OCI-LY7 (cell line): ENCODE measurements at regions not wholly inside any gene's neighbourhood (a gene's known extent, or its start where the extent isn't known, plus 50 kb on each side); places are given as distances from the start of the nearest gene placed in this dataset.

Experiments used
- BruUV-seq: library from RNA; stranded (reverse); fragments of 400-500 nt; replicated peaks from 2 replicates; lab custom pipeline; 2021; lab: Mats Ljungman, UMichigan
- CTCF ChIA-PET: fragments of 300-600 bp; sonication (Branson Sonifier 250); formaldehyde crosslinking; loops from one replicate; lab custom pipeline; 2022; ENCODE audit warnings: antibody characterized with exemption; ENCODE audit not compliant: unreplicated experiment; lab: Charles Lee
- POLR2A ChIA-PET: fragments of 300-600 bp; sonication (Branson Sonifier 250); formaldehyde crosslinking; loops from one replicate; lab custom pipeline; 2022; ENCODE audit warnings: antibody characterized with exemption; lab: Charles Lee
- DNase-seq: peaks from one replicate; pipeline ENCODE4 v3.0.0-alpha.2; 2015; ENCODE audit warnings: low spot score
- H2AFZ ChIP-seq: fragments of 200-600 bp; sonication (generic), shearing (Covaris generic); 2 replicates; pipeline ENCODE4 v1.6.1; 2014; ENCODE audit warnings: mild to moderate bottlenecking, antibody characterized with exemption, low read length, moderate library complexity
- H3K27ac ChIP-seq: fragments of 200-600 bp; sonication (generic); 2 replicates; pipeline ENCODE4 v1.5.1; 2014; ENCODE audit warnings: mixed run types, low read depth, mild to moderate bottlenecking, moderate library complexity, low read length, inconsistent platforms; ENCODE audit not compliant: poor library complexity, severe bottlenecking
- H3K36me3 ChIP-seq: fragments of 200-600 bp; sonication (generic); 2 replicates; pipeline ENCODE4 v1.6.1; 2014; ENCODE audit warnings: mild to moderate bottlenecking, antibody characterized with exemption, low read length, moderate library complexity, mixed read lengths; ENCODE audit not compliant: insufficient read depth
- H3K4me1 ChIP-seq: fragments of 200-600 bp; sonication (generic); 2 replicates; pipeline ENCODE4 v1.5.1; 2014; ENCODE audit warnings: mild to moderate bottlenecking, low read length; ENCODE audit not compliant: insufficient read depth, poor library complexity, severe bottlenecking
- H3K4me2 ChIP-seq: fragments of 200-600 bp; sonication (generic); 2 replicates; pipeline ENCODE4 v1.6.1; 2014; ENCODE audit warnings: mild to moderate bottlenecking, low read length
- H3K4me3 ChIP-seq: fragments of 200-600 bp; sonication (generic); 2 replicates; pipeline ENCODE4 v1.5.1; 2014; ENCODE audit warnings: mild to moderate bottlenecking, low read depth, low read length; ENCODE audit not compliant: poor library complexity, severe bottlenecking
- H3K79me2 ChIP-seq: fragments of 200-600 bp; sonication (generic); 2 replicates; pipeline ENCODE4 v1.6.1; 2016; ENCODE audit warnings: low read depth, mild to moderate bottlenecking, low read length, moderate library complexity, mixed read lengths; ENCODE audit not compliant: insufficient read depth
- H3K9me2 ChIP-seq: fragments of 200-600 bp; sonication (generic); 2 replicates; pipeline ENCODE4 v1.6.1; 2016; ENCODE audit warnings: mild to moderate bottlenecking, low read length, mixed read lengths; ENCODE audit not compliant: insufficient read depth
- H3K9me3 ChIP-seq: fragments of 200-600 bp; sonication (generic); 2 replicates; pipeline ENCODE4 v1.6.1; 2014; ENCODE audit warnings: mild to moderate bottlenecking, mixed run types, low read length, mixed read lengths
- H4K20me1 ChIP-seq: fragments of 200-600 bp; sonication (generic); 2 replicates; pipeline ENCODE4 v1.6.1; 2014; ENCODE audit warnings: mild to moderate bottlenecking, antibody characterized with exemption, low read length, moderate library complexity, mixed read lengths; ENCODE audit not compliant: insufficient read depth
- CTCF ChIP-seq: fragments of 200-600 bp; sonication (generic); conservative IDR thresholded peaks from 2 replicates; pipeline ENCODE4 v1.5.1; 2014; ENCODE audit warnings: mild to moderate bottlenecking, antibody characterized with exemption, low read length, moderate library complexity, mixed read lengths
- EZH2phosphoT487 ChIP-seq: fragments of 200-600 bp; sonication (generic); IDR thresholded peaks from 2 replicates; pipeline ENCODE4 v1.6.1; 2018; ENCODE audit warnings: low read depth, borderline replicate concordance, mild to moderate bottlenecking, mixed run types, antibody characterized with exemption, low read length, moderate library complexity, mixed read lengths
- intact Hi-C: fragments of 100-400 bp; cut with micrococcal nuclease; formaldehyde crosslinking; loops from one replicate; pipeline ENCODE4 v1.10.0; 2022; ENCODE audit not compliant: unreplicated experiment

GRCh38 chr4:54554339-54554990 lies 103.3 kb upstream of the KIT start:
- H3K4me3 ChIP-seq = no peak overlapping the region
- no peaks in the 10 kb centered on the region for H3K79me2 ChIP-seq
- TF ChIP-seq CTCF (no peak), EZH2phosphoT487 (no peak)
- H4K20me1 ChIP-seq = no peaks in the 10 kb centered on the region
- no peaks in the 10 kb centered on the region for H3K9me2 ChIP-seq
- intact Hi-C loops = no loop called here
- H3K4me2 ChIP-seq = no peak overlapping the region
- H3K4me1 ChIP-seq = no peaks in the 10 kb centered on the region
- H3K36me3 ChIP-seq = no peaks in the 10 kb centered on the region
- H2AFZ ChIP-seq = no peak overlapping the region
- ChIA-PET CTCF (no interaction called here), POLR2A (no interaction called here)
- no peak overlapping the region for H3K27ac ChIP-seq
- no TSS peak for BruUV-seq
- DNase-seq = no peak
- no peaks in the 10 kb centered on the region for H3K9me3 ChIP-seq

GRCh38 chr4:54556051-54556450 lies 101.7 kb upstream of the KIT start:
- intact Hi-C loops = no loop called here
- no peaks in the 10 kb centered on the region for H3K9me3 ChIP-seq
- ChIA-PET CTCF (no interaction called here), POLR2A (interaction anchor here (1.0 kb wide), 1 partner anchor 12 kb away, joined by 4 read pairs; no protein-coding TSS in a partner anchor)
- BruUV-seq = no TSS peak
- H3K79me2 ChIP-seq = no peaks in the 10 kb centered on the region
- H3K4me3 ChIP-seq = no peak overlapping the region
- no peak overlapping the region for H3K27ac ChIP-seq
- TF ChIP-seq EZH2phosphoT487 (no peak), CTCF (no peak)
- H3K36me3 ChIP-seq = no peaks in the 10 kb centered on the region
- no peaks in the 10 kb centered on the region for H4K20me1 ChIP-seq
- H2AFZ ChIP-seq = no peak overlapping the region
- H3K4me1 ChIP-seq = no peaks in the 10 kb centered on the region
- DNase-seq = no peak
- H3K4me2 ChIP-seq = no peak overlapping the region
- H3K9me2 ChIP-seq = no peaks in the 10 kb centered on the region

- Histone ChIP-seq H3K9me3 (no peaks in the 10 kb centered on the region), H3K4me1 (no peaks in the 10 kb centered on the region), H3K4me3 (no peak overlapping the region), H3K79me2 (no peaks in the 10 kb centered on the region), H3K4me2 (no peak overlapping the region), H3K27ac (no peak overlapping the region), H3K9me2 (no peaks in the 10 kb centered on the region), H3K36me3 (no peaks in the 10 kb centered on the region), H2AFZ (no peak overlapping the region), H4K20me1 (no peaks in the 10 kb centered on the region)
- ChIA-PET POLR2A (no interaction called here), CTCF (no interaction called here)
- intact Hi-C loops = no loop called here
- TF ChIP-seq CTCF = no peak
- no peak for TF ChIP-seq EZH2phosphoT487
- BruUV-seq = no TSS peak
- DNase-seq = no peak
These were observed 101.2 kb upstream of the KIT start for GRCh38 chr4:54556587-54556986.
